ENCODE measurements at regions not wholly inside any gene's neighbourhood (a gene's known extent, or its start where the extent isn't known, plus 50 kb on each side); places are given as distances from the start of the nearest gene placed in this dataset.
"Not testable (repeated sequence)": the region's sequence is repeated elsewhere in the genome, so short reads cannot be mapped to it uniquely, and the experiment has no call there.

GRCh38 chr16:60078819-60079218 lies 1344.7 kb upstream of the GOT2 start:
- FAIRE-seq, result not testable (repeated sequence)

GRCh38 chr16:60077861-60078260 lies 1343.7 kb upstream of the GOT2 start:
- no peak for FAIRE-seq

GRCh38 chr16:60074378-60074777 lies 1340.3 kb upstream of the GOT2 start:
- no peak for FAIRE-seq

GRCh38 chr16:60073376-60073775 lies 1339.3 kb upstream of the GOT2 start:
- no peak for FAIRE-seq

GRCh38 chr16:60064026-60064425 lies 1329.9 kb upstream of the GOT2 start:
- no peak for FAIRE-seq

- no peak for FAIRE-seq
Measured at GRCh38 chr16:60061396-60061795, 1327.3 kb upstream of the GOT2 start.

GRCh38 chr16:60060731-60061130 lies 1326.6 kb upstream of the GOT2 start:
- FAIRE-seq, result no peak

- FAIRE-seq, result no peak
Measured at GRCh38 chr16:60059141-60059540, 1325.0 kb upstream of the GOT2 start.

GRCh38 chr16:60041671-60042070 lies 1307.6 kb upstream of the GOT2 start:
- no peak for FAIRE-seq

- no peak for FAIRE-seq
Measured at GRCh38 chr16:60031740-60032139, 1297.6 kb upstream of the GOT2 start.

GRCh38 chr16:60027351-60027750 lies 1293.2 kb upstream of the GOT2 start:
- FAIRE-seq, result no peak

- FAIRE-seq, result no peak
Measured at GRCh38 chr16:60013076-60013475, 1279.0 kb upstream of the GOT2 start.

- FAIRE-seq, result no peak
Measured at GRCh38 chr16:60001523-60001922, 1267.4 kb upstream of the GOT2 start.

- FAIRE-seq, result no peak
Measured at GRCh38 chr16:59997706-59998105, 1263.6 kb upstream of the GOT2 start.

- FAIRE-seq, result no peak
Measured at GRCh38 chr16:59993101-59993500, 1259.0 kb upstream of the GOT2 start.

- no peak for FAIRE-seq
Measured at GRCh38 chr16:59991171-59991570, 1257.1 kb upstream of the GOT2 start.

- no peak for FAIRE-seq
Measured at GRCh38 chr16:59988591-59988990, 1254.5 kb upstream of the GOT2 start.

GRCh38 chr16:59975953-59976352 lies 1241.8 kb upstream of the GOT2 start:
- no peak for FAIRE-seq

GRCh38 chr16:59973966-59974365 lies 1239.8 kb upstream of the GOT2 start:
- no peak for FAIRE-seq

- FAIRE-seq, result no peak
Measured at GRCh38 chr16:59971264-59971663, 1237.1 kb upstream of the GOT2 start.

- FAIRE-seq, result no peak
Measured at GRCh38 chr16:59964232-59964924, 1230.3 kb upstream of the GOT2 start.

GRCh38 chr16:59959311-59959710 lies 1225.2 kb upstream of the GOT2 start:
- FAIRE-seq, result no peak

- FAIRE-seq, result no peak
Measured at GRCh38 chr16:59950431-59950830, 1216.3 kb upstream of the GOT2 start.

- not testable (repeated sequence) for FAIRE-seq
Measured at GRCh38 chr16:59944041-59944440, 1209.9 kb upstream of the GOT2 start.

- no peak for FAIRE-seq
Measured at GRCh38 chr16:59941594-59941993, 1207.5 kb upstream of the GOT2 start.
